HCT116 (cell line): ENCODE measurements at regions not wholly inside any gene's neighbourhood (a gene's known extent, or its start where the extent isn't known, plus 50 kb on each side); places are given as distances from the start of the nearest gene placed in this dataset.

Experiments
- CBX3 ChIP-seq: IDR thresholded peaks from 2 replicates; pipeline ENCODE4 v1.6.1; 2012; ENCODE audit warnings: low read depth
- JUND ChIP-seq: IDR thresholded peaks from 2 replicates; pipeline ENCODE4 v1.6.1; 2012
- POLR2A ChIP-seq: IDR thresholded peaks from 2 replicates; pipeline ENCODE4 v1.7.0; 2011; ENCODE audit warnings: borderline replicate concordance; ENCODE audit not compliant: insufficient read depth, insufficient read length; ENCODE audit errors: extremely low read depth
- POLR2AphosphoS5 ChIP-seq: IDR thresholded peaks from 2 replicates; pipeline ENCODE4 v1.6.1; 2011; ENCODE audit warnings: mild to moderate bottlenecking, low read depth, low read length, moderate library complexity
- ZNF274 ChIP-seq: fragments of 200-500 bp; sonication (Bioruptor generic); IDR thresholded peaks from 2 replicates; pipeline ENCODE4 v1.6.1; 2014; ENCODE audit warnings: mild to moderate bottlenecking, low read depth, low read length, inconsistent platforms
- TF ChIP-seq, protein P1 (sequence below), 3 experiments: fragments of 200-600 bp in 1 of 3; sonication (generic) in 1 of 3; IDR thresholded peaks in 2 of 3; conservative IDR thresholded peaks in 1 of 3; 2 replicates each; pipeline ENCODE4 v1.5.1; 2012 to 2017; ENCODE audit warnings: low read depth in 2 of 3, low read length in 2 of 3, antibody characterized with exemption in 1 of 3, borderline replicate concordance in 1 of 3, control low read depth in 1 of 3, mild to moderate bottlenecking in 1 of 3, mixed read lengths in 1 of 3, mixed run types in 1 of 3, moderate library complexity in 1 of 3; ENCODE audit not compliant: insufficient read depth in 1 of 3
- TF ChIP-seq, protein P2 (sequence below): IDR thresholded peaks from 2 replicates; pipeline ENCODE4 v1.6.1; 2011; ENCODE audit warnings: mild to moderate bottlenecking, low read length, moderate library complexity; ENCODE audit not compliant: insufficient replicate concordance; ENCODE audit errors: extremely low read depth

DNA sequence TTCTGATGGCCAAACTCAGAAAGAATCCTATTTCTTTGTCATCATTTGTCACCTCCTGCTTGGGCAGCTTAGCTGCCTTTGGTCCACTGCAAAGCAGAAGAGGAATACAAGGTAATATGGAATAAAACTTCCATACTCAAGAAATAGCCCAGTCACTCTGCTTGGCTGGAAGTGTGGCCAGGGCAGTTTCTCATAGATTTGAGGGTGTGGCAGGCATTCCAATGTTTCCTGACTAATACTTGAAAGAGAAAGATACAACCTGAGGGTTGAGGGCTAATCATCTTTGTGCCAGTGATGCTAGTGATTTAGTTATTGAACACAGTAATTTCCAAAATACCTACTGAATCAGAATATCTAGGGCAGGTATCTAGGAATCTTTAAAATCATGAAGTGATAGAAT is 83.1 kb downstream of the FAM161A start:
- TF ChIP-seq, protein P1, sequence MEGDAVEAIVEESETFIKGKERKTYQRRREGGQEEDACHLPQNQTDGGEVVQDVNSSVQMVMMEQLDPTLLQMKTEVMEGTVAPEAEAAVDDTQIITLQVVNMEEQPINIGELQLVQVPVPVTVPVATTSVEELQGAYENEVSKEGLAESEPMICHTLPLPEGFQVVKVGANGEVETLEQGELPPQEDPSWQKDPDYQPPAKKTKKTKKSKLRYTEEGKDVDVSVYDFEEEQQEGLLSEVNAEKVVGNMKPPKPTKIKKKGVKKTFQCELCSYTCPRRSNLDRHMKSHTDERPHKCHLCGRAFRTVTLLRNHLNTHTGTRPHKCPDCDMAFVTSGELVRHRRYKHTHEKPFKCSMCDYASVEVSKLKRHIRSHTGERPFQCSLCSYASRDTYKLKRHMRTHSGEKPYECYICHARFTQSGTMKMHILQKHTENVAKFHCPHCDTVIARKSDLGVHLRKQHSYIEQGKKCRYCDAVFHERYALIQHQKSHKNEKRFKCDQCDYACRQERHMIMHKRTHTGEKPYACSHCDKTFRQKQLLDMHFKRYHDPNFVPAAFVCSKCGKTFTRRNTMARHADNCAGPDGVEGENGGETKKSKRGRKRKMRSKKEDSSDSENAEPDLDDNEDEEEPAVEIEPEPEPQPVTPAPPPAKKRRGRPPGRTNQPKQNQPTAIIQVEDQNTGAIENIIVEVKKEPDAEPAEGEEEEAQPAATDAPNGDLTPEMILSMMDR (IDR thresholded peaks at IDR 0.05 in 2 of 3, conservative IDR thresholded peaks at IDR 0.05 in 1 of 3; ENCODE audit: borderline replicate concordance in 1 of 3, insufficient read depth in 1 of 3, low read depth in 2 of 3, low read length in 2 of 3): no peak
- TF ChIP-seq JUND (peak; percentile 35; the same call in 1 of the 2 replicates), POLR2A (no peak), POLR2AphosphoS5 (no peak), ZNF274 (no peak), CBX3 (no peak)
- TF ChIP-seq, protein P2, sequence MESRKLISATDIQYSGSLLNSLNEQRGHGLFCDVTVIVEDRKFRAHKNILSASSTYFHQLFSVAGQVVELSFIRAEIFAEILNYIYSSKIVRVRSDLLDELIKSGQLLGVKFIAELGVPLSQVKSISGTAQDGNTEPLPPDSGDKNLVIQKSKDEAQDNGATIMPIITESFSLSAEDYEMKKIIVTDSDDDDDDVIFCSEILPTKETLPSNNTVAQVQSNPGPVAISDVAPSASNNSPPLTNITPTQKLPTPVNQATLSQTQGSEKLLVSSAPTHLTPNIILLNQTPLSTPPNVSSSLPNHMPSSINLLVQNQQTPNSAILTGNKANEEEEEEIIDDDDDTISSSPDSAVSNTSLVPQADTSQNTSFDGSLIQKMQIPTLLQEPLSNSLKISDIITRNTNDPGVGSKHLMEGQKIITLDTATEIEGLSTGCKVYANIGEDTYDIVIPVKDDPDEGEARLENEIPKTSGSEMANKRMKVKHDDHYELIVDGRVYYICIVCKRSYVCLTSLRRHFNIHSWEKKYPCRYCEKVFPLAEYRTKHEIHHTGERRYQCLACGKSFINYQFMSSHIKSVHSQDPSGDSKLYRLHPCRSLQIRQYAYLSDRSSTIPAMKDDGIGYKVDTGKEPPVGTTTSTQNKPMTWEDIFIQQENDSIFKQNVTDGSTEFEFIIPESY: no peak
